Activated T-cell treated with anti-CD3 and anti-CD28 coated beads for 48 hours (primary cell): ENCODE measurements at regions not wholly inside any gene's neighbourhood (a gene's known extent, or its start where the extent isn't known, plus 50 kb on each side); places are given as distances from the start of the nearest gene placed in this dataset.

Source experiments
- DNase-seq: peaks from one replicate; pipeline ENCODE4 v3.0.0-alpha.2; 2020; ENCODE audit warnings: low read depth

GRCh38 chr21:35933466-35933865, 126.9 kb downstream of the SETD4 start:
- DNase-seq, result no peak

GRCh38 chr21:35932232-35932911, 128.0 kb downstream of the SETD4 start:
- DNase-seq, result no peak

GRCh38 chr21:35929901-35930300, 130.4 kb downstream of the SETD4 start:
- DNase-seq, result no peak

- DNase-seq, result no peak
These were observed 133.1 kb downstream of the SETD4 start for GRCh38 chr21:35927262-35927661.

GRCh38 chr21:35926003-35926740, 134.2 kb downstream of the SETD4 start:
- DNase-seq, result no peak

GRCh38 chr21:35925497-35925896, 134.8 kb downstream of the SETD4 start:
- no peak for DNase-seq

GRCh38 chr21:35924714-35925301, 135.5 kb downstream of the SETD4 start:
- no peak for DNase-seq

GRCh38 chr21:35923971-35924370, 136.4 kb downstream of the SETD4 start:
- no peak for DNase-seq

- no peak for DNase-seq
These were observed 137.7 kb downstream of the SETD4 start for GRCh38 chr21:35922618-35923017.

GRCh38 chr21:35921471-35921870, 138.9 kb downstream of the SETD4 start:
- DNase-seq, result no peak

GRCh38 chr21:35920436-35920835, 139.9 kb downstream of the SETD4 start:
- DNase-seq, result no peak

- DNase-seq, result no peak
These were observed 145.3 kb downstream of the SETD4 start for GRCh38 chr21:35915030-35915429.

GRCh38 chr21:35911412-35912191, 148.7 kb downstream of the SETD4 start:
- no peak for DNase-seq

- DNase-seq, result no peak
These were observed 150.7 kb downstream of the SETD4 start for GRCh38 chr21:35909456-35910223.

GRCh38 chr21:35908311-35909078, 151.8 kb downstream of the SETD4 start:
- DNase-seq, result no peak

GRCh38 chr21:35906586-35906985, 153.7 kb downstream of the SETD4 start:
- no peak for DNase-seq

- no peak for DNase-seq
These were observed 154.4 kb downstream of the SETD4 start for GRCh38 chr21:35905963-35906345.

- DNase-seq, result no peak
These were observed 155.0 kb downstream of the SETD4 start for GRCh38 chr21:35905096-35905962.

- DNase-seq, result no peak
These were observed 159.8 kb downstream of the SETD4 start for GRCh38 chr21:35900539-35900938.

GRCh38 chr21:35896060-35896459, 164.3 kb downstream of the SETD4 start:
- no peak for DNase-seq
